ENCODE measurements at regions not wholly inside any gene's neighbourhood (a gene's known extent, or its start where the extent isn't known, plus 50 kb on each side); places are given as distances from the start of the nearest gene placed in this dataset.
"Not testable (repeated sequence)": the region's sequence is repeated elsewhere in the genome, so short reads cannot be mapped to it uniquely, and the experiment has no call there.

DNA sequence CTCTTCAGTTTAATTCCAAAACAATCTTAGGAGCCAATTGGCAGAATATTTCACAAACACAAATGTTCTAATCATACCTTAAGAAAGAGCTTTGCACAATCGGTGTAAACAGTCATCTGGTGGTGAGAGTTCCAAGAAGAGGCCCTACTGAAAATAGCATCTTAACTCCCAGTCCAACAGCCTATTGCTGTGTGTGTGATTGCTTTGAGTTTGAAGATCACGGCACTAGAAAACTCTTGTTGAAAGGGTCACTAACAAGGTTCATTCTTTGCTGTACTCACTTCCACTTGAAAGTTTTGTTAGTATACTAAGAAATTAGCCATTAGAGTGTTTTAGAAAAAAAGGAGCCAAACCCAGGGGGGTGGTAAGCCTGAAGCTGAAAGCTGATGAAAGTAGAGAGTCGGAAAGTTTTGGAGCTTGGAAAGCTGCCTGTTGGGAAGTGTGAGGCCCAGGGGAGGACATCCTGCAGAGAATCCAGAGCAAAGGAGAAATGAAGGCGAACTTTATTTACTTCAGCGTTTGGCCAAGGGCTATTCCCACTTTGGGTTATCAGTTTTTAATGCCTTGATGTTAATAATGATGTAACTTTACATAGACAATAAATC lies 180.3 kb upstream of the GHR start:
- peak; percentile 46 for DNase-seq

DNA sequence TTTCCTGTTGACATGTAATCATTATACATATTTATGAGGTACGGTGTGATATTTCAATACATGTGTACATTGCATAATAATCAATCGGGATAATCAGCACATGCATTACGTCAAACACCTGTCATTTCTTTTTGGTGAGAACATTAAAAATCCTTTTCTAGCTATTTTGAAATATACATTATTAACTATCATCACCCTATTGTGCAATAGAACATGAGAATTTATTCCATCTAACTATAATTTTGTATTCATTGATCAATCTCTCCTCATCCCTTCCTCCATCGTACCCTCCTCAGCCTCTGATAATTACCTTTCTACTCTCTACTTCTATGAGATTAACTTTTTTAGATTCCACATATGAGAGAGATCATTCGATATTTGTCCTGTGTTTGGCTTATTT lies 170.9 kb upstream of the GHR start:
- no peak for DNase-seq

DNA sequence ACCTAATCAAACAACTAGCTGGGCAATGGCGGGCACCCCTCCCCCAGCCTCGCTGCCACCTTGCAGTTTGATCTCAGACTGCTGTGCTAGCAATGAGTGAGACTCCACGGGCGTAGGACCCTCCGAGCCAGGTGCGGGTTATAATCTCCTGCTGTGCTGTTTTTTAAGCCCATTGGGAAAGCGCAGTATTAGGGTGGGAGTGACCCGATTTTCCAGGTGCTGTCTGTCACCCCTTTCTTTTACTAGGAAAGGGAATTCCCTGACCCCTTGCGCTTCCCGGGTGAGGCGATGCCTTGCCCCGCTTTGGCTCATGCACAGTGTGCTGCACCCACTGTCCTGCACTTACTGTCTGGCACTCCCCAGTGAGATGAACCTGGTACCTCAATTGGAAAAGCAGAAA lies 163.3 kb upstream of the GHR start:
- not testable (repeated sequence) for DNase-seq

GRCh38 chr5:42267091-42267490 lies 156.1 kb upstream of the GHR start:
- no peak for DNase-seq

- not testable (repeated sequence) for DNase-seq
These were observed 155.1 kb upstream of the GHR start for GRCh38 chr5:42268170-42268569.

DNA sequence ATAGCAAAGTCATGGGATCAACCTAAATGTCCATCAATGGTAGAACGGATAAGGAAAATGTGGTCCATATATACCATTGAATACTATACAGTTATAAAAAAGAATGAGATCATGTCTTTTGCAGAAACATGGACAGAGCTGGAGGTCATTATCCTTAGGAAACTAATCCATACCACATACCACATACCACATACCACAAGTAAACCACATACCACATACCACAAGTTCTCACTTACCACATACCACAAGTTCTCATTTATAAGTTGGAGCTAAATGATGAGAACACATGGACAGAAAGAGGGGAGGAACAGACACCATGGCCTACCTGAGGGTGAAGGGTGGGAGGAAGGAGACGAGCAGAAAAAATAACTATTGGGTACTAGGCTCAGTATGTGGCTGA lies 154.6 kb upstream of the GHR start:
- peak; percentile 81 for DNase-seq

DNA sequence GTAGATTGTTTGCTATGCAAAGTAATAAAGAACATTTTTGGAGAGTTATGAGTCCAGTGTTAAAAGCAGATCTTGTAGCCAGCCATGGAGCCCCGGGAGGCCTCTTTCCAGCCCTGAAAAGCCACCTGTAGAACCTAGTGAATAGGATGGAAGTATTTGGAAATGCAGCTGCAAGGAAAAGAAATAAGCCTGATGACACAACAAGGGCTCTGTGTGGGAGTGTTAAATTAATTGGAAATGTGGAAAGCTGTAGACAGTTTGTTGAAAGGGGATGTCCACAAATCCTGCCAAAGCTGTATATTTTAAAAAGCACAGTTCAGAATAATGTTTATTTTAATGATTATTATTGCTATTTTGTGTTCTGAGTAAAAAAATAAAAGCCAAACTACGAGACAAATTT lies 152.5 kb upstream of the GHR start:
- no peak for DNase-seq

DNA sequence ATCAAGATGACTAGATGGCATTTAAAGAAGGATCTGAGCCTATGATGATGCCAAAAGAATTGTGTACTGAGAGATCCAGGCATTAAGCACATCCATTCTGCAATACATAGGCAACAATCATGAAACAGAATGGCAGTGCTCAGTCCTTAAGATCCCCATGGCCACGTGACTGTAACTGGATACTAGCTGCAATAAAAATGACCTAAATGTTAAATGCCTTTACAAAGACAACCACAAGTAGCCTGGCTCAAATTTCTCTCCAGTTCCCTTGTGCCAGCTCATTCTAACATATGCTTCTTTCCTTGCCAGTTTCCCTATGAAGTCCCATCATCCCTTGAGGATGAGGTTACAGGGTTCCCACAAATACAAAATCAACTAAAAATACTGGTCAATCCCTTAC lies 148.3 kb upstream of the GHR start:
- DNase-seq, result no peak

GRCh38 chr5:42277293-42277692 lies 145.9 kb upstream of the GHR start:
- DNase-seq, result no peak

DNA sequence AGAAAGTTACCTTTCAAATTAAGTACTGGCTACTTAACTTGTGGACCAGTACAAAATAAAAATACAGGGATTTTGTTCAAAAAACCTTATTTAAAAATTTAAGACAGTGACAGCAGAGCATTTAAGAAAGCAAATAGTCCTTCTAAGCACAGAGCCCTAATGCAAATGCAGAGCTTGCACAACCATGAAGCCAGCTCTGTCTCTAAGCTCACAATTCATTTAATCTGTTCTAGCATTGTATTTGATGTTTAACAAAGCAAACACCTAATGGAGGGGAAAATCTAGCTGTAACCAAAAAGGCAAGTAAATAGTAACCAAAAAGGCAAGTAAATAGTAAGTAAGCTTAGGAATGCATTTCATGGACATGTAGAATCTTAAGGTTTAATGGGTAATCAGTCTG lies 138.7 kb upstream of the GHR start:
- DNase-seq, result no peak

GRCh38 chr5:42285230-42285629 lies 138.0 kb upstream of the GHR start:
- no peak for DNase-seq

DNA sequence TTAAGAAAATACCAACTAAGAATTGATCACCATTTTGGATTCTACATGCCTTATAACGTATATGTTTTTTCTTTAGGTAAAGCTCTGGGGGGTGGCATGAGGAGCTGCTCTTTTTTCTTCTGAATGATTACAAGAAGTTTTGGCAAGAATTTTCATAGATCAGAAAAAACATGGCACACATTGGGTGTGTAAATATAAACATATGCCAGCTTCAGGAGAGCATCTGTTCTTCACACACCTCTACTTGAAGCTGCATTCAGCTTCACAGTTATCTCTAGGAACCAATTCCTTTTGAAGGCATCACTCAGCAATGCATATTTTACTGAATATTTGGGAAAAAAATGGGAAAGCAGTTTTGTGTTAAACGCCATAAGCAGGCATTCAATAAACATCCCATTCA lies 122.7 kb upstream of the GHR start:
- no peak for DNase-seq

DNA sequence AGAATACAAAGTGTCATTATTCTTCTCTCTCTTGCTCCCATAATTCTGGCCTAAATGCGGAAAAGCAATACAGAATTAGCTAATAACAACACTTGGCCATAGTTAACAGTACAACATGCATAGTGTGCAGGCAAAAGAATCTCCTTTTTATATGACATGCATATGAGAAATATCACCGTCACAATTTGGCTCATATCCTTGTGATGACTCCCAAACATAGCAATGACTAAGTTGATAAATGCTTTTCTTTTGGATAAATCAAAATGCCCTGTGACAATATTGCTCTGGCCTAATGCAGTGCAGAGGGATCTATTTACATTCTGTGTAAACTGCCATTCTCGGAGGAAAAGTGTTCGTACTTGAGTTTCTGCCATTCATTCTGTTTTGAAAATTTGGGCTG lies 121.9 kb upstream of the GHR start:
- DNase-seq, result no peak

DNA sequence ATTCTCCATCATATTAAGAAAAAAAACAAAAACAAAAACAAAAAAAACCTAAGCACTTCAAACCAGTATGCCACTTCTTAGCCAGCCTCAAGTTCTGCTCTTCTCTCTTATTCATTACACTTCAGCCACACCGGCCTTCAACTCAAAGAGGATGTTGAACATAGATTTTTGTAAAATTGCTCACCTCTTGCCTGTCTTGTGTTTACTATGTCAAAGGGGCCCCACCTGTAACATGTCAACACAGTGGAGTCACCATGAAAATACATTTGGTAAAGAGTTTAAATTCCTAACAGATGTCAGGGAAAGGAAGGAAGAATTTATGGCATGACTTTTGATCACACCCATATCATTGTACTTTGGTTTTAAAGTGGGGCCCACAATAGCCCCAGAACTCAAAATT lies 121.1 kb upstream of the GHR start:
- DNase-seq, result no peak

DNA sequence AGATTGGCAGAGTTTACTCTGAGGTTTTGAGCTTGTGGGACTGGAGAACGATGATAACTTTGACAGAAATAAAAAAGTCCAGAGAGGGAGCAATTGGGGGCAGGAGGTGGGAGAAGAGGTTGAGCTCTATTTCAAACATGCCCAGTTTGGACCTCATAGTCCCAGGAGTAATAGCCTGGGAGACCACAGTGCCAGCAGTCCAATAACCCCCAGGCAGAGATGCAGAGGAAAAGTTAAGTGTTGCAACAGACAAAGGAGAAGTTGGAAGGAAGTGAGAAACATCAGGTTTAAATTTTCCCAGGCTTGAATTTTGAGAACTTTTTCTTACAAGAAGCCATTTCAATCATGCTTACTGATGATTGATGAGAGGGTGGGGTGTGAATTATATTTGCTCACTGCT lies 117.0 kb upstream of the GHR start:
- peak; percentile 69 for DNase-seq

- DNase-seq, result no peak
These were observed 113.4 kb upstream of the GHR start for GRCh38 chr5:42309865-42310264.

DNA sequence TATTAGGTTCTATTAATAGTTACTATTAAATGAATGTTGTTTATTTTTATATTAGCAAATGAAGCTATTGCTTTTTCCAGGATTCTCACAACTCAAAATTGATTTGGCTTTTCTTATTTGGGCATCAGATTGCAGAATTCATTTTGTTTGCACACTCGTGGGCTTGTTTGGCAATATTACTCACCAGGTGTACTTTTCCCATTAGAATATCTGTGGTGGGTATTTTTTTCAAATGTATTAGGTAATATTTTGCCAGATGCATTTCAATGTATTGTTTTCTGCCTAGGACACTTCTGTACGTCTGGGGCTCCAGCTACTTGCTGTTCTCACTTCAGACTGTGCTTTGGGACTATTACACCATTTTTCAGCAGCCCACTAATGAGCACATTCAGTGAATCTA lies 108.0 kb upstream of the GHR start:
- DNase-seq, result no peak

- no peak for DNase-seq
These were observed 105.7 kb upstream of the GHR start for GRCh38 chr5:42317575-42317974.

DNA sequence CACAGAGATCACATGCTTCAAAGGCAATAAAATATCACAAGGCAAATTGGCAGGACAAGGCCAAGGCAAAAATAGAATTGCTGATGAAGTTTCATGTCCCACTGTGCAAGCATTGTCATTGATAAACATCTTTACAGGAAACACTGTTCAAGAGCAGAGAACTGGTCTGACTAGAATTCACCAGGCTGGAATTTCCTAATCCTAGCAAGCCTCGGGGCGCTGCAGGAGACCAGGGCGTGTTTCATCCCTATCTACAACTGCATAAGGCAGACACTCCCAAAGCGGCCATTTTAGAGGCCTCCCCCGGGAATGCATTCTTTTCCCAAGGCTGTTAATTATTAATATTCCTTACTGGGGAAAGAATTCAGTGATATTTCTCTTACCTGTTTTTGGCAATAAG lies 103.7 kb upstream of the GHR start:
- not testable (repeated sequence) for DNase-seq

DNA sequence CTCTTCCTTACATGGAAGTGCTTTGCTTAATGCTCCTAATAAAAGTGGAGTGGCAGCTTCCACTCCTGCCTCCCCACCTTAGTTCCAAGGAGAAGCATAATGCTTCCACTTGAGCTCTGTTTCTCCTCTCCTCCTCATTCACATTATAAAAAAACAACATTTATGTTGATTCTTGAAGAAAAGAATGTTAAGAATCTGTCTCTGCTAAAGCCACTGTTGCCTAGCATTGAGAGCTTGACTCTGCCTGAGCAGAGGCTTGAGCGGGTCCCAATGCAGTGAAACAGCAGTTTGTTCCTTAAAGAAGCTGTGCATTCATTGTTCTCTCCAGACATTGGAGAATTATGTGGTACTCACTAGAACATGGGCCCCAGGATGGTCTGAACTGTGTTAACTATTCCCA lies 101.5 kb upstream of the GHR start:
- no peak for DNase-seq

GRCh38 chr5:42337143-42337542 lies 86.1 kb upstream of the GHR start:
- no peak for DNase-seq

GRCh38 chr5:42337607-42338006 lies 85.6 kb upstream of the GHR start:
- no peak for DNase-seq

DNA sequence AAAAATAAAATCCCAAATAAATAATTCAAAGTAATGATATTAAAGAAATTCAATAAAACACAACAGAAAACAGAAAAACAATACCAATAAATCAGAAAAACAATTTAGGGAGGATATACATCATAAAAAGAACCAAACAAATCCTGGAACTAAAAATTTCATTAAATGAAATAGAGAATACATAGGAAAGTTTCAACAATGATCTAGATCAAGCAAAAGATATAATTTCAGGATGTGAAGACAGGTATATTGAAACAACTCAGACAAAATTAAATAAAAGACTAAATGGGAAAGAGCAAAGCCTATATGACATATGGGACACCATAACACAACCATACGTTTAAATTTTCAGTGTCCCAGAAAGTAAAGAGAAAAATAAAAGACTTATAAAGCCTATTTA lies 85.1 kb upstream of the GHR start:
- no peak for DNase-seq

GRCh38 chr5:42349163-42349562 lies 74.1 kb upstream of the GHR start:
- no peak for DNase-seq

GRCh38 chr5:42351956-42352355 lies 71.3 kb upstream of the GHR start:
- DNase-seq, result no peak

- no peak for DNase-seq
These were observed 63.2 kb upstream of the GHR start for GRCh38 chr5:42360056-42360455.

Data from MV-4-11 (cell line).